HEK293 (cell line): ENCODE measurements at regions not wholly inside any gene's neighbourhood (a gene's known extent, or its start where the extent isn't known, plus 50 kb on each side); places are given as distances from the start of the nearest gene placed in this dataset.

Source experiments
- CTCF ChIA-PET: fragments of 350-600 bp; formaldehyde crosslinking; extraction: SDS; loops from one replicate; lab custom pipeline; 2021; ENCODE audit warnings: antibody characterized with exemption; lab: Yijun Ruan, JAX
- POLR2A ChIA-PET: fragments of 300-600 bp; formaldehyde crosslinking; extraction: SDS; loops from one replicate; lab custom pipeline; 2020; ENCODE audit warnings: antibody characterized with exemption, inconsistent platforms; lab: Yijun Ruan, JAX
- H3K27ac ChIP-seq: fragments of 200-500 bp; sonication (Bioruptor generic); 2 replicates; pipeline ENCODE4 v1.5.1; 2014; ENCODE audit warnings: low read depth, low read length, control low read depth, inconsistent platforms; ENCODE audit errors: extremely low read depth
- H3K36me3 ChIP-seq, 2 experiments: fragments of 200-500 bp in 1 of 2; sonication (Bioruptor generic) in 1 of 2; 1 replicate in 1 of 2; 2 replicates in 1 of 2; pipeline ENCODE4 v1.5.1; 2014 to 2017; ENCODE audit warnings: inconsistent platforms in 2 of 2, low read length in 2 of 2; ENCODE audit not compliant: control insufficient read depth in 2 of 2, insufficient read depth in 1 of 2
- H3K4me1 ChIP-seq: fragments of 200-500 bp; sonication (Bioruptor generic); 2 replicates; pipeline ENCODE4 v1.5.1; 2014; ENCODE audit warnings: mild to moderate bottlenecking, low read length, inconsistent platforms; ENCODE audit not compliant: control insufficient read depth, insufficient read depth
- H3K4me3 ChIP-seq: 2 replicates; pipeline ENCODE4 v1.5.1; 2011; ENCODE audit warnings: low read depth, mild to moderate bottlenecking, control low read depth, low read length, moderate library complexity
- H3K9me3 ChIP-seq: fragments of 200-500 bp; sonication (Bioruptor generic); 2 replicates; pipeline ENCODE4 v1.5.1; 2014; ENCODE audit warnings: low read depth, low read length, inconsistent platforms; ENCODE audit not compliant: control insufficient read depth, insufficient read depth
- EGR2 ChIP-seq: fragments of 450-650 bp; formaldehyde crosslinking; IDR thresholded peaks from 2 replicates; pipeline ENCODE4 v1.5.1; 2016; ENCODE audit warnings: low read depth, missing biosample characterization, missing genetic modification characterization
- FEZF1 ChIP-seq: fragments of 450-650 bp; formaldehyde crosslinking; IDR thresholded peaks from 2 replicates; pipeline ENCODE4 v1.5.1; 2016; ENCODE audit warnings: missing biosample characterization, missing genetic modification characterization
- GLI2 ChIP-seq: fragments of 450-650 bp; formaldehyde crosslinking; IDR thresholded peaks from 2 replicates; pipeline ENCODE4; 2017; ENCODE audit warnings: missing biosample characterization, missing genetic modification characterization, low read depth, borderline replicate concordance
- MYNN ChIP-seq: fragments of 450-650 bp; formaldehyde crosslinking; IDR thresholded peaks from 2 replicates; pipeline ENCODE4 v1.5.1; 2016; ENCODE audit warnings: missing biosample characterization, missing genetic modification characterization, borderline replicate concordance
- MZF1 ChIP-seq: fragments of 450-650 bp; formaldehyde crosslinking; IDR thresholded peaks from 2 replicates; pipeline ENCODE4 v1.5.1; 2017; ENCODE audit warnings: missing biosample characterization, missing genetic modification characterization, borderline replicate concordance
- OSR2 ChIP-seq: fragments of 450-650 bp; formaldehyde crosslinking; IDR thresholded peaks from 2 replicates; pipeline ENCODE4 v1.5.1; 2016; ENCODE audit warnings: missing biosample characterization, missing genetic modification characterization
- WT1 ChIP-seq: fragments of 450-650 bp; formaldehyde crosslinking; IDR thresholded peaks from 2 replicates; pipeline ENCODE4 v1.5.1; 2016; ENCODE audit warnings: missing biosample characterization, missing genetic modification characterization
- ZBTB48 ChIP-seq: fragments of 450-650 bp; formaldehyde crosslinking; IDR thresholded peaks from 2 replicates; pipeline ENCODE4 v1.5.1; 2016; ENCODE audit warnings: missing biosample characterization, missing genetic modification characterization
- ZFHX2 ChIP-seq: fragments of 450-650 bp; formaldehyde crosslinking; conservative IDR thresholded peaks from 2 replicates; pipeline ENCODE4 v1.5.1; 2016; ENCODE audit warnings: missing biosample characterization, missing genetic modification characterization
- ZNF146 ChIP-seq: fragments of 450-650 bp; formaldehyde crosslinking; IDR thresholded peaks from 2 replicates; pipeline ENCODE4 v1.5.1; 2016; ENCODE audit warnings: missing biosample characterization, missing genetic modification characterization
- ZNF184 ChIP-seq: fragments of 450-650 bp; IDR thresholded peaks from 2 replicates; pipeline ENCODE4 v1.5.1; 2018; ENCODE audit warnings: missing biosample characterization, mild to moderate bottlenecking, missing genetic modification characterization
- ZNF335 ChIP-seq: fragments of 450-650 bp; formaldehyde crosslinking; conservative IDR thresholded peaks from 2 replicates; pipeline ENCODE4 v1.5.1; 2016; ENCODE audit warnings: missing biosample characterization, missing genetic modification characterization
- ZNF416 ChIP-seq: fragments of 450-650 bp; formaldehyde crosslinking; IDR thresholded peaks from 2 replicates; pipeline ENCODE4 v1.5.1; 2016; ENCODE audit warnings: missing biosample characterization, missing genetic modification characterization
- ZNF449 ChIP-seq: fragments of 450-650 bp; formaldehyde crosslinking; IDR thresholded peaks from 2 replicates; pipeline ENCODE4 v1.5.1; 2017; ENCODE audit warnings: missing biosample characterization, mild to moderate bottlenecking, missing genetic modification characterization, moderate library complexity
- ZNF48 ChIP-seq: fragments of 450-650 bp; formaldehyde crosslinking; IDR thresholded peaks from 2 replicates; pipeline ENCODE4 v1.5.1; 2016; ENCODE audit warnings: missing biosample characterization, missing genetic modification characterization
- ZNF510 ChIP-seq: fragments of 450-650 bp; formaldehyde crosslinking; IDR thresholded peaks from 2 replicates; pipeline ENCODE4 v1.5.1; 2018; ENCODE audit warnings: mild to moderate bottlenecking, missing genetic modification characterization, missing biosample characterization; ENCODE audit not compliant: insufficient replicate concordance
- ZSCAN4 ChIP-seq: fragments of 450-650 bp; formaldehyde crosslinking; IDR thresholded peaks from 2 replicates; pipeline ENCODE4 v1.5.1; 2017; ENCODE audit warnings: missing biosample characterization, missing genetic modification characterization
- TF ChIP-seq, protein P1 (sequence below): fragments of 450-650 bp; formaldehyde crosslinking; IDR thresholded peaks from 2 replicates; pipeline ENCODE4 v1.5.1; 2016; ENCODE audit warnings: missing biosample characterization, missing genetic modification characterization

DNA sequence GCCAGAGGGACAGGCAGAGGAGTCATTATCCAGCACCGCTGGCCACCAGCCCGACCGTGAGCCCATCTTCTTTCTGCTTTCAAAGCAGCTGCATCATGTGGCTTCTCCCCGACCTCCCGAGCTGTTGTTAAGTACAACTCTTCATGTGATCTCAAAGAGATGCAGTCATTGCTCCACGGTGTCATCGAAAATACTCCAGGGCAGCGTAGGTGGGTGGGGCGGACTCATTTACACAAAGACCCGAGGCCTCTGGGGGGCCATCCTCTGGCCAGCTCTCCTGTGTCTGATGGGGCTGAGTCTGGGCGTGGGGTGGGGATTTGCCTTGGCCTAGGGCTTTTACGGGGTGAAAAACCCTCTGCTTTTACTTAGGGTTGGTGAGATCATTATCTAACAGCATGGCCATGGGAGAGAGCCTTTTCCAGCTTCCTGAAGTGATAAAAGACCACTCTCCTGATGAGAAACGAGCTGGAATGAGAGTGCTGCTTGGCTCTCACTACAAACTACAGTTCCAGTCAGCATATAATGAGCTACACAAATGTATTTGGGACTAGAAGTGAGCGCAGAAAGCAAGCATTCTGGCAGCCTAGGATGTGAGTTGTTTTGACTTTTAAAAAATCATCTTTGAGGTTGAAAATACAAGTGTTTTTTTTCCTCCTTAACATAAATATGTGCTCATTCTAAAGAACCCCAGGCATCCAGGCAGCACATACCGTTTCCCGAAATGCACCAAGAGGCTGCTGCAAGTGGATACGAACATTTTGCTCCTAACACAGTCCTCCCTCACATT is 165.0 kb downstream of the RHOU start (continued):
- TF ChIP-seq EGR2 (tag by site-specific recombination) (peak; percentile 81), ZNF146 (no peak), GLI2 (tag by site-specific recombination) (no peak), ZNF48 (tag by site-specific recombination) (no peak), ZNF449 (tag by site-specific recombination) (0 out of 2 replicates have a peak, but pooled peaks have one; percentile 8), ZNF335 (no peak), ZNF510 (no peak), WT1 (tag by site-specific recombination) (peak; percentile 48), ZNF184 (tag by site-specific recombination) (peak; percentile 39; the same call in 1 of the 2 replicates), OSR2 (tag by site-specific recombination) (peak; percentile 70), ZBTB48 (tag by site-specific recombination) (0 out of 2 replicates have a peak, but pooled peaks have one; percentile 11), ZSCAN4 (tag by site-specific recombination) (no peak), FEZF1 (tag by site-specific recombination) (peak; percentile 98), MZF1 (peak; percentile 42; the same call in 1 of the 2 replicates), ZNF416 (no peak), MYNN (tag by site-specific recombination) (peak; percentile 69; the same call in 1 of the 2 replicates)
- TF ChIP-seq, protein P1, sequence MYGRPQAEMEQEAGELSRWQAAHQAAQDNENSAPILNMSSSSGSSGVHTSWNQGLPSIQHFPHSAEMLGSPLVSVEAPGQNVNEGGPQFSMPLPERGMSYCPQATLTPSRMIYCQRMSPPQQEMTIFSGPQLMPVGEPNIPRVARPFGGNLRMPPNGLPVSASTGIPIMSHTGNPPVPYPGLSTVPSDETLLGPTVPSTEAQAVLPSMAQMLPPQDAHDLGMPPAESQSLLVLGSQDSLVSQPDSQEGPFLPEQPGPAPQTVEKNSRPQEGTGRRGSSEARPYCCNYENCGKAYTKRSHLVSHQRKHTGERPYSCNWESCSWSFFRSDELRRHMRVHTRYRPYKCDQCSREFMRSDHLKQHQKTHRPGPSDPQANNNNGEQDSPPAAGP (tag by site-specific recombination), result peak; percentile 72; the same call in 1 of the 2 replicates

GRCh38 chr1:228900886-228901392 is 165.7 kb downstream of the RHOU start:
- peaks cover 48% of the 10 kb centered on the region for H3K4me1 ChIP-seq
- H3K9me3 ChIP-seq, result no peaks in the 10 kb centered on the region
- ChIA-PET CTCF (interaction anchor here (1.0 to 1.7 kb wide), 5 partner anchors 20 to 327 kb away, joined by 3 to 13 read pairs (median 4); no protein-coding TSS in a partner anchor), POLR2A (interaction anchor here (0.7 kb wide), 1 partner anchor 100 kb away, joined by 3 read pairs; no protein-coding TSS in a partner anchor)
- TF ChIP-seq ZNF146 (no peak), ZFHX2 (tag by site-specific recombination) (peak; percentile 72), EGR2 (tag by site-specific recombination) (peak; percentile 89)
- H3K4me3 ChIP-seq, result no peak overlapping the region
- no peaks in the 10 kb centered on the region for H3K36me3 ChIP-seq
- peak overlapping the region; percentile 93 for H3K27ac ChIP-seq
